ENCODE measurements at regions not wholly inside any gene's neighbourhood (a gene's known extent, or its start where the extent isn't known, plus 50 kb on each side); places are given as distances from the start of the nearest gene placed in this dataset.

GRCh38 chr4:22203711-22204011, 255.1 kb upstream of the KCNIP4 start:
- no peak for TF ChIP-seq CTCF (IDR thresholded peaks at IDR 0.05; ENCODE audit: insufficient read depth, low read length)

GRCh38 chr4:22202975-22203710, 254.6 kb upstream of the KCNIP4 start:
- TF ChIP-seq CTCF (IDR thresholded peaks at IDR 0.05; ENCODE audit: insufficient read depth, low read length), result no peak
- no peak overlapping the region for H3K4me3 ChIP-seq (ENCODE audit: low read depth, low read length)
- peak; percentile 77 for DNase-seq (ENCODE audit: low read depth)

More at GRCh38 chr4:22203711-22204011, 255.1 kb upstream of the KCNIP4 start:
- H3K4me3 ChIP-seq (ENCODE audit: low read depth, low read length), result no peak overlapping the region
- no peak for DNase-seq (ENCODE audit: low read depth)

DNA sequence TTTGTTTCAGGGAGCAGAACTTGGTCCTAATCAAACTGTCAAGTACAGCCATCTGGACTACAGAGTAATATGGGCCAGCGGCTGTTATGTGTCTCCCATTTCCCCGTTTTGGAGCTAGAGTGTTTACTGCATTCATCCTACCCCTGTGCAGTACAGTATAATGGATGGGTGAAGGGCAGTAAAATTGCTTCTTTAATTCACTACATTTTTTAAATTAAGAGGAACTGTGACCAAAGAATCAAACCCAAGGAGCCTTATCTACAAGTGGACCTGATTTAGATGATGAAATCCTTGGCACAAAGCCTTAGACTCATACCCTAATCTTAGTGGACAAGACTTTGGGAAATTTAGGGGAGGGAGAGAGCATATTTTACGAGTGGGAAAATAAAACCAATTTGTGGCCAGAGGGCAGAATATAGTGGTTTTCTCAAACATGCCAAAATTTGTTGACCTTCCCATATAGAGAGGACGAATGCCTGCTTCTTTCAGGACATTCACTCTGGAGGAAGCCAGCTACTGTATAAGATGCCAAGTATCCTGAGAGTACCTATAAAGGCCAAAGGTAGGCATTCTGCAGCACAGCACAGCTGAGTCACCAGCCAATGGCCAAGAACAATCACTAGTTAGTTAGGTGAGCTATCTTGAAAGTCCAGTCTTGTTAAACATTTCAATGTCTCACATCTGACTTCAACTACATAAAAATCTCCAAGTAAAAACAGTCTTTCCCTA, 253.8 kb upstream of the KCNIP4 start:
- peak; percentile 83 for DNase-seq (ENCODE audit: low read depth)
- no peak for TF ChIP-seq CTCF (IDR thresholded peaks at IDR 0.05; ENCODE audit: insufficient read depth, low read length)
- H3K4me3 ChIP-seq (ENCODE audit: low read depth, low read length), result no peak overlapping the region

DNA sequence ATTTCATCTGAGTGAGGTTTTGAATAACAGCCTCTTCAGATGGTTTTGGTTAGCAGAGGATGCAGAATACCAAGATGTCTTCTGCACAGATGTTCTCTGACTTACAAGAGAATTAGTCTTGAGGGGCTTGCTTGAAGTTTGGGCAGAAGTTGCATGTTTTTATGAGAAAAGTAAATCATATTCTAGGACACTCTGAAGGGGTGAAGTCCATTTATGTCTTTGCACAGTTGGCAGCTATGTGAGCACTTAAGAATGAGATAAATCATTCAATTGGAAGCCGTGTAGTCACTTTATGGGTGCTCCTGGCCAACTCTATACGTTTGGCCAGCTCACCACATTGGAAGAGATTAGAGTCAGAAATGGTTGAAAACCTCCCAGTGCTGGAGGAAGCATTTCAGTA, 252.7 kb upstream of the KCNIP4 start:
- TF ChIP-seq CTCF (IDR thresholded peaks at IDR 0.05; ENCODE audit: insufficient read depth, low read length), result no peak
- DNase-seq (ENCODE audit: low read depth), result peak; percentile 70
- no peak overlapping the region for H3K4me3 ChIP-seq (ENCODE audit: low read depth, low read length)

DNA sequence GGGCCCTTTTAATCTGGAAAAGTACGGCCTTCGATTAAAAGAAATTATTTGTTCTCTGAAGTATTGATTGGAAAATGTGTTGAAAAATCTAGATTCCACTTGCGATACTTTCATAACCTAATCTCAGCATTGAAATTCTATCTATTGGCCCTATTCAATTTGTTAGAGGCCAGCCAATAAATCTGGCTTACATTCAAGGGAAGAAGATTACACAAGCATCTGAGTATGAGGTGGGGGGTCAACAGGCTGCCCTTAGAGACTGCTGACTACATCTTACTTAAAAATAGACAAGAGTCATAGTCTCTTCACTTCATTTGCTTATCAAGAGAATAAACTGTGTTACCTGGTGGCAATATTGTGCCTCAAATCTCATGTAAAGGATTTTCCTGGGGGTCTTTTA, 248.0 kb upstream of the KCNIP4 start:
- TF ChIP-seq CTCF (IDR thresholded peaks at IDR 0.05; ENCODE audit: insufficient read depth, low read length), result no peak
- no peak overlapping the region for H3K4me3 ChIP-seq (ENCODE audit: low read depth, low read length)

GRCh38 chr4:22192084-22192511, 243.5 kb upstream of the KCNIP4 start:
- DNase-seq (ENCODE audit: low read depth), result peak; percentile 31
- no peak for TF ChIP-seq CTCF (IDR thresholded peaks at IDR 0.05; ENCODE audit: insufficient read depth, low read length)

More for the DNA sequence above, 248.0 kb upstream of the KCNIP4 start:
- no peak for DNase-seq (ENCODE audit: low read depth)

More at GRCh38 chr4:22192084-22192511, 243.5 kb upstream of the KCNIP4 start:
- H3K4me3 ChIP-seq (ENCODE audit: low read depth, low read length), result no peak overlapping the region
